Suprapubic skin (tissue), 4 donors: ENCODE measurements at regions not wholly inside any gene's neighbourhood (a gene's known extent, or its start where the extent isn't known, plus 50 kb on each side); places are given as distances from the start of the nearest gene placed in this dataset.

Experiments used
- EP300 ChIP-seq: sonication (generic); formaldehyde crosslinking; IDR thresholded peaks from one replicate; pipeline ENCODE4 v1.6.1; 2017; ENCODE audit warnings: antibody characterized with exemption
- POLR2A ChIP-seq, 2 donors: fragments of 450-650 bp; IDR thresholded peaks; one replicate each; pipeline ENCODE4 v1.6.1; 2017; ENCODE audit warnings: antibody characterized with exemption in 2 of 2, mild to moderate bottlenecking in 2 of 2, moderate library complexity in 2 of 2
- POLR2AphosphoS5 ChIP-seq, 3 donors: sonication (generic); formaldehyde crosslinking; IDR thresholded peaks; one replicate each; pipeline ENCODE4 v1.6.1; 2017; ENCODE audit warnings: antibody characterized with exemption in 3 of 3
- TF ChIP-seq, protein P1 (sequence below), 2 donors: fragments of 200-600 bp in 1 of 2; fragments of 450-650 bp in 1 of 2; sonication (generic) in 1 of 2; IDR thresholded peaks; one replicate each; pipeline ENCODE4 v1.5.1; 2016 to 2019; ENCODE audit warnings: antibody characterized with exemption in 2 of 2, mild to moderate bottlenecking in 1 of 2, moderate library complexity in 1 of 2

DNA sequence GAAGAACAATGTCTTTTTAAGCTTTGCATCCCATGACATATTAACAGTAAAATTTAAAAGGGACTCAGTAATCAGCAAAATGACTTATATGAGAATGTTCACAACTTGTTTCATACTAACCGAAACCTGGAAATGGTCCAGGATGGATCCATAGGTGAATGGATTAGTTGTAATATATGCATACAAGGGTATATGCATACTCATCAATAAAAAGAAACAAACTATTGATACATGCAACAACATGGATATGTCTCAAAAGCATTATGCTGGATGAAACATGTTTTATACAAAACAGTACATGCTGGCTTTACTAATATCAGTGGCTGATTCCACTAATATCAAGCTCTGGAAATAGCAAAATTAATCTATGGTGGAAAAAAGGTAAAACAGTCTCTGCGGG, 108.5 kb upstream of the HIVEP1 start:
- TF ChIP-seq, protein P1, sequence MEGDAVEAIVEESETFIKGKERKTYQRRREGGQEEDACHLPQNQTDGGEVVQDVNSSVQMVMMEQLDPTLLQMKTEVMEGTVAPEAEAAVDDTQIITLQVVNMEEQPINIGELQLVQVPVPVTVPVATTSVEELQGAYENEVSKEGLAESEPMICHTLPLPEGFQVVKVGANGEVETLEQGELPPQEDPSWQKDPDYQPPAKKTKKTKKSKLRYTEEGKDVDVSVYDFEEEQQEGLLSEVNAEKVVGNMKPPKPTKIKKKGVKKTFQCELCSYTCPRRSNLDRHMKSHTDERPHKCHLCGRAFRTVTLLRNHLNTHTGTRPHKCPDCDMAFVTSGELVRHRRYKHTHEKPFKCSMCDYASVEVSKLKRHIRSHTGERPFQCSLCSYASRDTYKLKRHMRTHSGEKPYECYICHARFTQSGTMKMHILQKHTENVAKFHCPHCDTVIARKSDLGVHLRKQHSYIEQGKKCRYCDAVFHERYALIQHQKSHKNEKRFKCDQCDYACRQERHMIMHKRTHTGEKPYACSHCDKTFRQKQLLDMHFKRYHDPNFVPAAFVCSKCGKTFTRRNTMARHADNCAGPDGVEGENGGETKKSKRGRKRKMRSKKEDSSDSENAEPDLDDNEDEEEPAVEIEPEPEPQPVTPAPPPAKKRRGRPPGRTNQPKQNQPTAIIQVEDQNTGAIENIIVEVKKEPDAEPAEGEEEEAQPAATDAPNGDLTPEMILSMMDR (IDR thresholded peaks at IDR 0.05): no peak
- no peak for TF ChIP-seq POLR2A (IDR thresholded peaks at IDR 0.05)
- no peak for TF ChIP-seq EP300
- no peak for TF ChIP-seq POLR2AphosphoS5 (IDR thresholded peaks at IDR 0.05)
